GM23338 (cell line): ENCODE measurements at regions not wholly inside any gene's neighbourhood (a gene's known extent, or its start where the extent isn't known, plus 50 kb on each side); places are given as distances from the start of the nearest gene placed in this dataset.

Experiments used
- ATAC-seq: fragments of 200-7000 bp; cut with Tn5 transposase; 3 replicates; pipeline ENCODE4 v1.9.1; 2020
- DNase-seq: peaks from one replicate; pipeline ENCODE4 v3.0.0-alpha.2; 2015; ENCODE audit warnings: low spot score
- H2AFZ ChIP-seq: fragments of 200-600 bp; sonication (generic); 2 replicates; pipeline ENCODE4 v1.8.0; 2016; ENCODE audit warnings: antibody characterized with exemption, mild to moderate bottlenecking, moderate library complexity
- H3F3A ChIP-seq: fragments of 200-600 bp; sonication (generic); replicated peaks from 2 replicates; pipeline ENCODE4 v1.8.0; 2017; ENCODE audit warnings: antibody characterized with exemption, mixed run types, low read depth
- H3K27ac ChIP-seq: fragments of 200-600 bp; sonication (generic); 2 replicates; pipeline ENCODE4 v1.6.1; 2016; ENCODE audit warnings: low read depth
- H3K27me3 ChIP-seq: fragments of 200-600 bp; sonication (generic); 2 replicates; pipeline ENCODE4 v1.8.0; 2016; ENCODE audit warnings: mild to moderate bottlenecking, mixed run types, moderate library complexity; ENCODE audit not compliant: insufficient read depth
- H3K36me3 ChIP-seq: fragments of 200-600 bp; sonication (generic); 2 replicates; pipeline ENCODE4 v1.8.0; 2016; ENCODE audit warnings: mild to moderate bottlenecking; ENCODE audit not compliant: insufficient read depth
- H3K4me1 ChIP-seq: fragments of 200-600 bp; sonication (generic); 2 replicates; pipeline ENCODE4 v1.8.0; 2016; ENCODE audit warnings: mild to moderate bottlenecking, moderate library complexity; ENCODE audit not compliant: insufficient read depth
- H3K4me2 ChIP-seq: fragments of 200-600 bp; sonication (generic); 2 replicates; pipeline ENCODE4 v1.7.1; 2017; ENCODE audit warnings: mixed run types
- H3K4me3 ChIP-seq: fragments of 200-600 bp; sonication (generic); 2 replicates; pipeline ENCODE4 v1.6.1; 2016; ENCODE audit warnings: mixed run types
- H3K79me2 ChIP-seq: fragments of 200-600 bp; sonication (generic); replicated peaks from 2 replicates; pipeline ENCODE4 v1.8.0; 2017; ENCODE audit warnings: mild to moderate bottlenecking; ENCODE audit not compliant: insufficient read depth
- H3K9me2 ChIP-seq: fragments of 200-600 bp; sonication (generic); 2 replicates; pipeline ENCODE4 v1.8.0; 2017; ENCODE audit not compliant: insufficient read depth
- H4K20me1 ChIP-seq: fragments of 200-600 bp; sonication (generic); replicated peaks from 2 replicates; pipeline ENCODE4 v1.8.0; 2017; ENCODE audit warnings: mild to moderate bottlenecking; ENCODE audit not compliant: insufficient read depth
- H3K27ac Mint-ChIP-seq: 2 replicates; pipeline ENCODE4 v1.8.0; 2020; ENCODE audit warnings: inconsistent platforms, mild to moderate bottlenecking, moderate library complexity, mixed read lengths
- H3K27me3 Mint-ChIP-seq: 3 replicates; pipeline ENCODE4 v1.8.0; 2022; ENCODE audit warnings: low read depth, mild to moderate bottlenecking, moderate library complexity, mixed read lengths, inconsistent platforms; ENCODE audit not compliant: insufficient read depth, poor library complexity
- H3K36me3 Mint-ChIP-seq: 3 replicates; pipeline ENCODE4 v1.8.0; 2021; ENCODE audit warnings: low read depth, mild to moderate bottlenecking, inconsistent platforms, moderate library complexity, mixed read lengths
- H3K4me1 Mint-ChIP-seq: 3 replicates; pipeline ENCODE4 v1.8.0; 2020; ENCODE audit warnings: mild to moderate bottlenecking, inconsistent platforms, mixed read lengths
- H3K4me3 Mint-ChIP-seq: 3 replicates; pipeline ENCODE4 v1.8.0; 2021; ENCODE audit warnings: moderate library complexity, mild to moderate bottlenecking, inconsistent platforms, mixed read lengths
- H3K9me3 Mint-ChIP-seq: 3 replicates; pipeline ENCODE4 v1.8.0; 2020; ENCODE audit warnings: moderate library complexity, mild to moderate bottlenecking, inconsistent platforms, mixed read lengths
- EZH2 ChIP-seq: fragments of 200-600 bp; sonication (generic); IDR thresholded peaks from one replicate; pipeline ENCODE4 v1.8.0; 2017; ENCODE audit warnings: antibody characterized with exemption, mild to moderate bottlenecking, low read depth; ENCODE audit not compliant: unreplicated experiment
- JUNB ChIP-seq: IDR thresholded peaks from one replicate; pipeline ENCODE4 v1.6.1; 2016; ENCODE audit warnings: antibody characterized with exemption; ENCODE audit not compliant: unreplicated experiment
- NANOG ChIP-seq: IDR thresholded peaks from 2 replicates; pipeline ENCODE4 v1.6.1; 2016; ENCODE audit warnings: antibody characterized with exemption, borderline replicate concordance
- ZNF114 ChIP-seq: fragments of 250-450 bp; sonication (Bioruptor Pico); IDR thresholded peaks from 2 replicates; pipeline ENCODE4 v1.5.0; 2020; ENCODE audit warnings: mild to moderate bottlenecking, moderate library complexity
- TF ChIP-seq, protein P1 (sequence below): fragments of 250-450 bp; sonication (Bioruptor Pico); IDR thresholded peaks from 2 replicates; pipeline ENCODE4 v1.5.0; 2020; ENCODE audit warnings: mild to moderate bottlenecking, moderate library complexity

- TF ChIP-seq, protein P1, sequence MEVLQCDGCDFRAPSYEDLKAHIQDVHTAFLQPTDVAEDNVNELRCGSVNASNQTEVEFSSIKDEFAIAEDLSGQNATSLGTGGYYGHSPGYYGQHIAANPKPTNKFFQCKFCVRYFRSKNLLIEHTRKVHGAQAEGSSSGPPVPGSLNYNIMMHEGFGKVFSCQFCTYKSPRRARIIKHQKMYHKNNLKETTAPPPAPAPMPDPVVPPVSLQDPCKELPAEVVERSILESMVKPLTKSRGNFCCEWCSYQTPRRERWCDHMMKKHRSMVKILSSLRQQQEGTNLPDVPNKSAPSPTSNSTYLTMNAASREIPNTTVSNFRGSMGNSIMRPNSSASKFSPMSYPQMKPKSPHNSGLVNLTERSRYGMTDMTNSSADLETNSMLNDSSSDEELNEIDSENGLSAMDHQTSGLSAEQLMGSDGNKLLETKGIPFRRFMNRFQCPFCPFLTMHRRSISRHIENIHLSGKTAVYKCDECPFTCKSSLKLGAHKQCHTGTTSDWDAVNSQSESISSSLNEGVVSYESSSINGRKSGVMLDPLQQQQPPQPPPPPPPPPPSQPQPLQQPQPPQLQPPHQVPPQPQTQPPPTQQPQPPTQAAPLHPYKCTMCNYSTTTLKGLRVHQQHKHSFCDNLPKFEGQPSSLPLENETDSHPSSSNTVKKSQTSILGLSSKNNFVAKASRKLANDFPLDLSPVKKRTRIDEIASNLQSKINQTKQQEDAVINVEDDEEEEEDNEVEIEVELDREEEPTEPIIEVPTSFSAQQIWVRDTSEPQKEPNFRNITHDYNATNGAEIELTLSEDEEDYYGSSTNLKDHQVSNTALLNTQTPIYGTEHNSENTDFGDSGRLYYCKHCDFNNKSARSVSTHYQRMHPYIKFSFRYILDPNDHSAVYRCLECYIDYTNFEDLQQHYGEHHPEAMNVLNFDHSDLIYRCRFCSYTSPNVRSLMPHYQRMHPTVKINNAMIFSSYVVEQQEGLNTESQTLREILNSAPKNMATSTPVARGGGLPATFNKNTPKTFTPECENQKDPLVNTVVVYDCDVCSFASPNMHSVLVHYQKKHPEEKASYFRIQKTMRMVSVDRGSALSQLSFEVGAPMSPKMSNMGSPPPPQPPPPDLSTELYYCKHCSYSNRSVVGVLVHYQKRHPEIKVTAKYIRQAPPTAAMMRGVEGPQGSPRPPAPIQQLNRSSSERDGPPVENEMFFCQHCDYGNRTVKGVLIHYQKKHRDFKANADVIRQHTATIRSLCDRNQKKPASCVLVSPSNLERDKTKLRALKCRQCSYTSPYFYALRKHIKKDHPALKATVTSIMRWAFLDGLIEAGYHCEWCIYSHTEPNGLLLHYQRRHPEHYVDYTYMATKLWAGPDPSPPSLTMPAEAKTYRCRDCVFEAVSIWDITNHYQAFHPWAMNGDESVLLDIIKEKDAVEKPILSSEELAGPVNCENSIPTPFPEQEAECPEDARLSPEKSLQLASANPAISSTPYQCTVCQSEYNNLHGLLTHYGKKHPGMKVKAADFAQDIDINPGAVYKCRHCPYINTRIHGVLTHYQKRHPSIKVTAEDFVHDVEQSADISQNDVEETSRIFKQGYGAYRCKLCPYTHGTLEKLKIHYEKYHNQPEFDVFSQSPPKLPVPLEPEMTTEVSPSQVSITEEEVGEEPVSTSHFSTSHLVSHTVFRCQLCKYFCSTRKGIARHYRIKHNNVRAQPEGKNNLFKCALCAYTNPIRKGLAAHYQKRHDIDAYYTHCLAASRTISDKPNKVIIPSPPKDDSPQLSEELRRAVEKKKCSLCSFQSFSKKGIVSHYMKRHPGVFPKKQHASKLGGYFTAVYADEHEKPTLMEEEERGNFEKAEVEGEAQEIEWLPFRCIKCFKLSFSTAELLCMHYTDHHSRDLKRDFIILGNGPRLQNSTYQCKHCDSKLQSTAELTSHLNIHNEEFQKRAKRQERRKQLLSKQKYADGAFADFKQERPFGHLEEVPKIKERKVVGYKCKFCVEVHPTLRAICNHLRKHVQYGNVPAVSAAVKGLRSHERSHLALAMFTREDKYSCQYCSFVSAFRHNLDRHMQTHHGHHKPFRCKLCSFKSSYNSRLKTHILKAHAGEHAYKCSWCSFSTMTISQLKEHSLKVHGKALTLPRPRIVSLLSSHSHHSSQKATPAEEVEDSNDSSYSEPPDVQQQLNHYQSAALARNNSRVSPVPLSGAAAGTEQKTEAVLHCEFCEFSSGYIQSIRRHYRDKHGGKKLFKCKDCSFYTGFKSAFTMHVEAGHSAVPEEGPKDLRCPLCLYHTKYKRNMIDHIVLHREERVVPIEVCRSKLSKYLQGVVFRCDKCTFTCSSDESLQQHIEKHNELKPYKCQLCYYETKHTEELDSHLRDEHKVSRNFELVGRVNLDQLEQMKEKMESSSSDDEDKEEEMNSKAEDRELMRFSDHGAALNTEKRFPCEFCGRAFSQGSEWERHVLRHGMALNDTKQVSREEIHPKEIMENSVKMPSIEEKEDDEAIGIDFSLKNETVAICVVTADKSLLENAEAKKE (CRISPR knock-in tag): no peak
- TF ChIP-seq NANOG: no peak
Observed at GRCh38 chr4:127545271-127545670, 87.5 kb upstream of the INTU start (continued).

DNA sequence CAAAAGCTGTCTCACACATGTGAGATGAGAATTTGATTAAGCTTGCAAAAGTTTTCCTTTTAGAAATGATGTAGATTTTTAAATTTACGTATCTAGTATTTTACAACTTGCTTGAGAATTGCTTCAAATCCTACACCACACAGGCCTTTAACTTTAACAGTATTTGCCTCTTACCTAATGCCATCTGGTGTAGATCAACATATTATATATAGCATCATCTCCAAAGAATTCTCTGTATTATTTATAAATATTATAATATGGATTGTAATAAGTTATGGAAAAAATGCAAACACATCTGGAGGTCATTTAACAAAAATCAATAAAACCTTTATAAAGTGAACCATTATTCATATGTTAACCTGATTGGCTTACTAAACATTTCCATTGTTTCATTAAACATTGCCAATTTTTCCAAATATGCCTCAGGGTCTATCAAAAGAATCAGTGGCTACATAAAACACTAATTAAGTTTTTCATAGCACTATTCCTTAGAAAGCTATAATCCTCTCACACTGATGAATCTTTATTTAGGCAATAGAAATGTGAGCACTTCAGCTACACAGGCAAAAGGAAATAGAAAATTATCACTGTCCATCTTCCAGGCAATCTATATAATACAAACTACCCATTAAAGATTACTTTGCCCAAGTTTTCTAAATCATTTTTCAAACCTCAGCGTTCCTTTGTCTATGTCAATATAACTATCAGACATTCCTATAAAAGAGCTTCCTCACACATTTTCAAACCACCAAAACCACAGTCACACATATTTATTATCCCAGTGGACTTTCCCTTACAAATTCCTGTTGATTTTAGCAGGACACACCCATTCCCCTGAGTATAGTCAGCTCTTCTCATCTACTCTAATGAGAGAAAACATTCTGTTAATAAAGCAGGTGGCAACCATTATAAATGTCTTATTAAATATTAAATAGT lies 83.5 kb upstream of the INTU start:
- Mint-ChIP-seq H3K4me3 (no peak overlapping the region), H3K27ac (no peak overlapping the region), H3K4me1 (no peaks in the 10 kb centered on the region), H3K27me3 (no peaks in the 10 kb centered on the region), H3K9me3 (peaks cover 30% of the 10 kb centered on the region), H3K36me3 (peaks cover 20% of the 10 kb centered on the region; the same call in 2 of the 3 replicates)
- Histone ChIP-seq H3K4me2 (no peak overlapping the region), H3F3A (no peaks in the 10 kb centered on the region), H3K4me3 (no peak overlapping the region), H4K20me1 (no peaks in the 10 kb centered on the region), H3K27ac (no peak overlapping the region), H3K4me1 (no peaks in the 10 kb centered on the region), H2AFZ (no peak overlapping the region), H3K36me3 (peaks cover 7% of the 10 kb centered on the region; the same call in 1 of the 2 replicates), H3K27me3 (no peaks in the 10 kb centered on the region), H3K79me2 (no peaks in the 10 kb centered on the region), H3K9me2 (peaks cover 3% of the 10 kb centered on the region; the same call in 1 of the 2 replicates)
- ATAC-seq (no peak), DNase-seq (no peak)
- TF ChIP-seq, protein P1 (CRISPR knock-in tag): no peak
- TF ChIP-seq NANOG (no peak), ZNF114 (CRISPR knock-in tag) (no peak), EZH2 (no peak), JUNB (no peak)
